ENCODE measurements at regions not wholly inside any gene's neighbourhood (a gene's known extent, or its start where the extent isn't known, plus 50 kb on each side); places are given as distances from the start of the nearest gene placed in this dataset.
"Not testable (repeated sequence)": the region's sequence is repeated elsewhere in the genome, so short reads cannot be mapped to it uniquely, and the experiment has no call there.

DNA sequence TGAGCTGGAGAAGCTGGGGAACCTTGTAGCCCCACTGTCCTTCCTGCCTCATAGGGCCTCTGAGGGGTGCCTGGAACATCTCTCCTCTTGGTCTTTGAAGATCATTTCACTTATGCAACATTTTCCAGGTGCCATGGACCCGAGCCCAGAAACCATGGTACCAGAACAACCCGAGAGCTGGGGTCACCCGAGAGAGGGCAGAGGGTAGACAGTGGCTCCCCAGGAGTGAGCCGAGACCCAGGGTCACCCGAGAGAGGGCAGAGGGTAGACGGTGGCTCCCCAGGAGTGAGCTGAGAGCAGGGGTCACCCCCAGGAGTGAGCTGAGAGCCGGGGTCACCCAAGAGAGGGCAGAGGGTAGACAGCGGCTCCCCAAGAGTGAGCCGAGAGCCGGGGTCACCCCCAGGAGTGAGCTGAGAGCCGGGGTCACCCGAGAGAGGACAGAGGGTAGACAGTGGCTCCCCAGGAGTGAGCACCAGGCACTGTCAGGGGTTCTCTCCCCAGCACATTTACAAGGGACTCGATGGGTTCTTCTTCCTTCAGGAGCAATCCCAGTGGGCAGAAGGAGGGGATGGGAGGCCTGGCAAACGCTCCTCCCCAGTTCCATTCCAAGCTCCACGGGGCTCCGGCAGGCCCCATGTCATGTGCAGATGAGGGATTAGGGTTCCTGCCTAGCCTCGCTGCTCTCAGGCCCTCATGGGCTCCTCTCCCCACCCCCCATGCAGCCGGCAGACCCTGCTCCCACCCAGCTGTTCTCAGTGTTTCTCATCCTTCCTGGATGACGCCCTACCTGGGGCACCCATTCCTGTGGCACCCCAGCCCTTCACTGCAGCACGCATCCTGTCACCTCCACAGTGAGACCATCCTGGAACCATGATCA, 163.5 kb downstream of the RTP5 start:
- DNase-seq = no peak

- DNase-seq = no peak
Measured at GRCh38 chr2:242034138-242034537, 164.6 kb downstream of the RTP5 start.

- DNase-seq = no peak
Measured at GRCh38 chr2:242034996-242035814, 165.7 kb downstream of the RTP5 start.

DNA sequence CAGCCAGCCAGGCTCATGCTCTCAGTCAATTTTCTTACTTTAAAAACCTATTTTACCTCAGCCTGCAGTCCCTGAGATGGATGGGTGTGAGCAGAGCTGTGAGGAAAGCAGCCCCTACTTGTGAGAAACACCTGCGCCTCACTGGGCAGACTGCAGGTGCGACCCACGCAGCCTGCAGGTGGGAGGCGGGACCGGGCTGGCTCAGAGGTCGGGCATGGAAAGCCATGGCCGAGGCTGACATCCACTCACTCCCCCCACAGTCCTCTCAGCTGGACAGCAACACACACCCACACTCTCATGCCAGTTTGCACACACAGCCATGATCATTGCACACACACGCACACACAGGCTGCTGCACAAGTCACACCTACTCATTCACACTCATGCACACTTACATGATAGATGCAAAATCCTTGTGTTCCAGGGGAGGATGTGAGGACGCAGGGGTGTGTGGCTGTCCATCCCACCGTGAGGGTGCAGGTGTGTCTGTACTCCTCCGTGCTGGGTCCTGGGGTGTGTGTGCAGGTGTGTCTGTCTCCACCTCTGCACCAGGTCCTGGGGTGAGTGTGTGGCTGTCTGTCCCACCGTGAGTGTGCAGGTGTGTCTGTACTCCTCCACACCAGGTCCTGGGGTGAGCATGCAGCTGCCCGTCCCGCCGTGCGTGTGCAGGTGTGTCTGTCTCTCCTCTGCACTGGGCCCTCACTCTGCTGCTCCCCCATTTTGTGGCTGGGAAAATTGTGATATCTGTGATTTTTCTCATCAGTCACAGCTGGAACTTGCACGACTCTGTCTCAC, 166.5 kb downstream of the RTP5 start:
- DNase-seq = no peak

GRCh38 chr2:242036653-242036950, 167.1 kb downstream of the RTP5 start:
- no peak for DNase-seq

DNA sequence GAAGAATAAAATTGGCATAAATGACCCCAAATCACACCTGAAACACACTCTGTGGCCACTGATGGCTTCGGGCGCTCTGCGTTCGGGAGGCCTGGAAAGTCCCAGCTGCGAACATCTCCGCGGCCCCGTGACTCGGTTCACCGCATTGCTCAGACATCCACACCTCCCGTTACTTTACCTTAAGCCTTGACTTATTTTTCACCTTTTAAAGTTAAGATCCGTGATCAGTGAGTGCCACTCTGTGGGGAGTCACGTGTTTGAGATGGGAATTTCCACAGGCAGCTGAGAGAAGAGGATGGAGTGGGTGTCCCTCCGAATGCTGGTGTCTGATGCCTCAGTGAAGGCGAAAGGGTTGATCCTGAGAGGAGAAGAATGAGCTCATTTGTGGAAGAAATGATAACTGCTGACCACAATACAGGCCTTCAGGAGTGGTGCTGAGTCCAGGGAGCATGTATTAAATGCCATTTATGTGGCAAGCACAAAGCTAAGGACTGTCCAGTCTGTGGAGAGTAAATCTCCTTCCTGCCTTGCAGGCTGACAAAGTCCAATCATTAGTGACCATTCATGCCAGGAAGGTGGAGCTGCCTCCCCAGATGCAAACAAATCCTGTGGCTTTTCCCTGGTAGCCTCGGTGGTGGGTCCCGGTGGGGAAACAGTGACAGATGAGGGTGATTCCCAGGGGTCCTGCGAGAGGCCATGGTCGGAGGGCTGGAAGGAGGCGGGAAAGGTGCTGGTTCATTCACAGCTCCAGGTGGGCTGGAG, 168.8 kb downstream of the RTP5 start:
- no peak for DNase-seq

GRCh38 chr2:242038928-242039341, 169.4 kb downstream of the RTP5 start:
- no peak for DNase-seq

DNA sequence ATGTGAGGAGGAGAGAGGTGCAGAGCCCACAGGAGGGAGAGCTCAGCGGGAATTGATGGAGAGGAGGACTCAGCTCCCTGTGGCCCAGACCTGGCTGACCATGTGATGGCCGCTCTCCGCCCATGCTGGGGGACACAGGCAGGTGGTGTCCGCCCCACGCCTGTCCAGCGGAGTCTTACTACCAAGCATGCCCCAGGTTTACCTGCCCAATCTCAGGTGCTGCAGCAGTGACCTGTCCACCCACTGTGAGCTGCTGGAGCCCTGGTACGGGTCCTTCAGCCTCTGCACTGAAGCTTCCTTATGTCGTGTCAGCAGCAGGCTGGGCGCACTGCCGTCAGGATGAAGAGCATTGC, 170.8 kb downstream of the RTP5 start:
- no peak for DNase-seq

DNA sequence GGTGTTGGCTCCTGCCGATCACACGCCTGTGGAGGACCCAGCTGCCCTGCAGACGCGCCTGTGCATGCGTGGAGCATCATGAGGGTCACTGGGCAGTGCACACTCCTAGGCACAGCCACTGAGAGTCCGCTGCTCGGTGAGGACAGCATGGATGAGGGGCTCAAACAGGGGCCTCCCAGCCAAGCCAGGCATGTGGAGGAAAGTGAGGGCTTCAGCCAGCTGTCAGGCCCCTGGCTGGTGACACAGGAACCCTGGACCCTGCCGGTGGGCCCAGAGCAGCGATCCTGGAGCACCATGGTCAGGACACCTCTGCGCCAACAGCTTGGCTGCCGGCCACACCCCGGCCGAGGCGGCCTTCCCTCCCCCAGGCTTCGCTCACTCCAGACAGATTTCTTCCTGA, 171.2 kb downstream of the RTP5 start:
- DNase-seq = no peak

- DNase-seq = no peak
Measured at GRCh38 chr2:242041816-242042215, 172.3 kb downstream of the RTP5 start.

DNA sequence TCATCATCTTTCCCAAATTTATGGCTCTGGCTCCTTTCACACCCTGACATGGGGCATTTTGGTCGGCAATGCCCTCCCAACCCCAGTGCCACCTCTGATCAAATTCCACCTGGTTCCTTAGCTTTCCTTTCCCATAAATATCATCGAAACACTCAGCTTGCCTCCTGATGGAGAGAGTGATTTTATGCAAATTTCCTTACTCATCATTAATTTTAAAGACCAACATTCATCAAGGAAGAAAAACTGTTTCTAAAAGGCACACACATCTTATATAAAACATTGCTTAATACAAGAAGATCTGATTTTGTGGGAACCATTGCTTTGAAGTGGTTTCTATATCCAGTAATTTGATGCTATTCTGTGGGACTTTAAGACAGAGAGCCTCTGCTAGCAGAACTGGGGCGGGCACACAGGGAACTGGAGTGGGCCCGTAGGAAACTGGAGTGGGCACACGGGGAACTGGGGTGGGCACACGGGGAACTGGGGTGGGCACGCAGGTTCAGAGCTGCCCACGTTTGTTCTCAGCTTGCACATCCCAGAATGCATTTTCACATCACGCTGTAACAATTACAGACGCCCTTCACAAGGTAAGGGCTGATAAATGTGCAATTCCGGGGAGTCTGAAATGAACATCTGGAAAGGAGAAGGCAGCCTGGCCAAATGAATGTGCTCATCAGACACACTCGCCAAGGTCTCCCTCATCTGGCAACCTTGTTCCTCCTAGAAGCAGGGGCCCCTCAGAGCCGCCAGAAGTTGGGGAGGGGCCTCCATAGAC, 174.2 kb downstream of the RTP5 start:
- DNase-seq = no peak

GRCh38 chr2:242044313-242044590, 174.7 kb downstream of the RTP5 start:
- no peak for DNase-seq

DNA sequence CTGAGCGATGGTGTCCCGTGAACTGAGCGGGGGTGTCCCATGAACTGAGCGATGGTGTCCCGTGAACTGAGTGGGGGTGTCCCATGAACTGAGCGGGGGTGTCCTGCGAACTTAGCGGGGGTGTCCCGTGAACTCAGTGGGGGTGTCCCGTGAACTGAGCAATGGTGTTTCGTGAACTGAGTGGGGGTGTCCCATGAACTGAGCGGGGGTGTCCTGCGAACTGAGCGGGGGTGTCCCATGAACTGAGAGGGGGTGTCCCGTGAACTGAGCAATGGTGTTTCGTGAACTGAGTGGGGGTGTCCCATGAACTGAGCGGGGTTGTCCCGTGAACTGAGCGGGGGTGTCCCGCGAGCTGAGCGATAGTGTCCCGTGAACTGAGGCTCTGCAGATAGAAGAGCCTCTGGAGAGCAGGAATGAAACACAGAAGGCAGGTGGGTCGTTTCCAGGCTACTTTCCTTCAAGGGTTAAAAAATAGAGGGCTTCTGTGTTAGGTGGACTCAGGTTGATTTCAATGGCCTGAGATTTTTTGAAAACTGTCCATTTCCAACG, 176.1 kb downstream of the RTP5 start:
- DNase-seq = not testable (repeated sequence)

- no peak for DNase-seq
Measured at GRCh38 chr2:242046206-242046826, 176.8 kb downstream of the RTP5 start.

GRCh38 chr2:242047963-242048362, 178.4 kb downstream of the RTP5 start:
- DNase-seq = no peak

GRCh38 chr2:242048479-242048878, 178.9 kb downstream of the RTP5 start:
- DNase-seq = no peak

DNA sequence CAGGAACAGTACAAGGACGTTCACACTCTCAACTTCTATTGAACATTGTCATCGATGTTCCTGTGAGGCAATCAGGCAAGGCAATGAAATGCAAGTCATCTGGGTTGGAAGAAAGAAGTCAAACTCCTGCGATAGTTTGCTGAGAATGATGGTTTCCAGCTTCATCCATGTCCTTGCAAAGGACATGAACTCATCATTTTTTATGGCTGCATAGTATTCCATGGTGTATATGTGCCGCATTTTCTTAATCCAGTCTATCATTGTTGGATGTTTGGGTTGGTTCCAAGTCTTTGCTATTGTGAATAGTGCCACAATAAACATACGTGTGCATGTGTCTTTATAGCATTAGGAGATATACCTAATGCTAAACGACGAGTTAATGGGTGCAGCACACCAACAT, 180.0 kb downstream of the RTP5 start:
- not testable (repeated sequence) for DNase-seq

GRCh38 chr2:242051463-242051862, 181.9 kb downstream of the RTP5 start:
- DNase-seq = no peak

DNA sequence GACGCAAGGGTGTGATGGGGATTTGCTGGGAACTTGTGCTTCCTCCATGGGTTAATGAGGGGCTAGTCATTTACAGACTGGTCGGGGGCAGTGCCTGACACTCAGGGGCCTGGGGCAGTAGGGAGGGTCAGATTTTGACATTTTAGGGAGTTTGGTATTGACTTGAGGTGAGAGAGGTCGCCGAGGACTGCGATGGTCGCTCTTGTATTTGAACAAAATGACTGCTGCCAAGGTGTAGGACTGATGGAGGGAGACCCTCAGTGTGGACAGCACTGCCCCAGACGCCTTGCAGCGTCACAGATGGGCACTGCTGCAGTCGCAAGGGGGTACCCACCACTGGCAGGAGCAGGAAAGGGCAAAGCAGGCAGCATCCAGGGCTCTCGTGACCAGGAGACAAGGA, 182.9 kb downstream of the RTP5 start:
- no peak for DNase-seq

DNA sequence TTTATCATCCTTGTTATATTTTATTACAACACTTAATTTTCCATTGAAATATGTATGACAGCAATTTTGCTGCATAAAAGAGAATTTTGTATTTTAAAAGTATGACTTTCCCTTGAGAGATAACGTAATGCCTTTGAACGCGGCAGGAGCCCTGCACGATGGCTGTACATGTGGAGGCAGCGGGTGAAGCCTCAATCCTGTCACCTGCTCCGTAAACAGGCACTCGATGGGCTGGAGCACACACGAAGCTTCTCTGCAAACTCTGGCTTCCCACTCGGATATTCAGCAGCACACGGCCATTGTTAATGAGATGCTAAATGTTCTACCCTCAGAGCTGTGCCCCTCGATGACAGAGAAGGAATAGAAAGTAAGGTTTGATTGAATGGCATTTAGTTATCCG, 184.4 kb downstream of the RTP5 start:
- DNase-seq = no peak

- no peak for DNase-seq
Measured at GRCh38 chr2:242054406-242054805, 184.9 kb downstream of the RTP5 start.

Measured in activated CD8-positive, alpha-beta memory T cell treated with anti-CD3 and anti-CD28 coated beads, Interleukin-2, amount 50 U/mL, for 4 hours (primary cell).